ENCODE measurements at regions not wholly inside any gene's neighbourhood (a gene's known extent, or its start where the extent isn't known, plus 50 kb on each side); places are given as distances from the start of the nearest gene placed in this dataset.

DNA sequence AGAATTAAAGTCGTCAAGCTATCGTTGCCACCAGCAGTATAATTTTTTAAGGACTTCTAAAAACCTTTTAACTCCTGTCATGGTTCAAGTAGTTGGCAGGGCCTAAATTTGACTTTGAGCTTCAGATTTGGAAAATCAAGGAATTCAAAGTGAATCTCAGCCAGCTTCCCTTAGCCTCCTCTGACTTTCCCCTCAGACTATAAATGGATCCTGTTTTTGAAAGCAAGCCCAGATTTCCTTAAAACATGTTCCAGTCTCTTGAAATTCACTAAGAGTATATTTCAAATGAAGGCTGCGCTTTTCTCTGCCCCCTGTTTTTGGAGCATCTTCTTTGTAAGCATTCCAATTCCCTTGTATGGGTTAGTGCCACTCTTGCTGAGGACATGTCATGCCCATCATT lies 101.8 kb upstream of the CDH8 start:
- no peak for TF ChIP-seq POLR2AphosphoS5 (IDR thresholded peaks at IDR 0.05; ENCODE audit: low read depth, low read length)
- TF ChIP-seq, protein P1, sequence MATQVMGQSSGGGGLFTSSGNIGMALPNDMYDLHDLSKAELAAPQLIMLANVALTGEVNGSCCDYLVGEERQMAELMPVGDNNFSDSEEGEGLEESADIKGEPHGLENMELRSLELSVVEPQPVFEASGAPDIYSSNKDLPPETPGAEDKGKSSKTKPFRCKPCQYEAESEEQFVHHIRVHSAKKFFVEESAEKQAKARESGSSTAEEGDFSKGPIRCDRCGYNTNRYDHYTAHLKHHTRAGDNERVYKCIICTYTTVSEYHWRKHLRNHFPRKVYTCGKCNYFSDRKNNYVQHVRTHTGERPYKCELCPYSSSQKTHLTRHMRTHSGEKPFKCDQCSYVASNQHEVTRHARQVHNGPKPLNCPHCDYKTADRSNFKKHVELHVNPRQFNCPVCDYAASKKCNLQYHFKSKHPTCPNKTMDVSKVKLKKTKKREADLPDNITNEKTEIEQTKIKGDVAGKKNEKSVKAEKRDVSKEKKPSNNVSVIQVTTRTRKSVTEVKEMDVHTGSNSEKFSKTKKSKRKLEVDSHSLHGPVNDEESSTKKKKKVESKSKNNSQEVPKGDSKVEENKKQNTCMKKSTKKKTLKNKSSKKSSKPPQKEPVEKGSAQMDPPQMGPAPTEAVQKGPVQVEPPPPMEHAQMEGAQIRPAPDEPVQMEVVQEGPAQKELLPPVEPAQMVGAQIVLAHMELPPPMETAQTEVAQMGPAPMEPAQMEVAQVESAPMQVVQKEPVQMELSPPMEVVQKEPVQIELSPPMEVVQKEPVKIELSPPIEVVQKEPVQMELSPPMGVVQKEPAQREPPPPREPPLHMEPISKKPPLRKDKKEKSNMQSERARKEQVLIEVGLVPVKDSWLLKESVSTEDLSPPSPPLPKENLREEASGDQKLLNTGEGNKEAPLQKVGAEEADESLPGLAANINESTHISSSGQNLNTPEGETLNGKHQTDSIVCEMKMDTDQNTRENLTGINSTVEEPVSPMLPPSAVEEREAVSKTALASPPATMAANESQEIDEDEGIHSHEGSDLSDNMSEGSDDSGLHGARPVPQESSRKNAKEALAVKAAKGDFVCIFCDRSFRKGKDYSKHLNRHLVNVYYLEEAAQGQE (IDR thresholded peaks at IDR 0.05; ENCODE audit: insufficient read depth in 1 of 2, low read depth in 2 of 2, low read length in 1 of 2) = no peak
- Histone ChIP-seq H3K4me1 (ENCODE audit: control insufficient read depth, insufficient read depth, low read length) (no peaks in the 10 kb centered on the region), H3K27me3 (ENCODE audit: control insufficient read depth, insufficient read depth, low read length) (no peaks in the 10 kb centered on the region), H3K36me3 (ENCODE audit: control insufficient read depth, insufficient read depth, low read length) (no peaks in the 10 kb centered on the region), H3K9me3 (ENCODE audit: control insufficient read depth, insufficient read depth, low read depth, low read length) (no peaks in the 10 kb centered on the region), H3K4me3 (ENCODE audit: low read depth in 2 of 2, low read length in 2 of 2) (no peak overlapping the region), H3K27ac (ENCODE audit: low read length) (no peak overlapping the region)
- POLR2A ChIA-PET = no interaction called here
- no TSS peak for BruUV-seq (replicated peaks)
- DNase-seq (ENCODE audit: low read depth, low spot score) = no peak
- no peak for ATAC-seq
- in situ Hi-C loops (cut with HindIII; ENCODE audit: low pct_unique_long_range_greater_than_20kb, low sequenced_read_pairs) = no loop called here
- intact Hi-C loops (cut with micrococcal nuclease; ENCODE audit: unreplicated experiment) = no loop called here
- CTCF ChIA-PET = no interaction called here

DNA sequence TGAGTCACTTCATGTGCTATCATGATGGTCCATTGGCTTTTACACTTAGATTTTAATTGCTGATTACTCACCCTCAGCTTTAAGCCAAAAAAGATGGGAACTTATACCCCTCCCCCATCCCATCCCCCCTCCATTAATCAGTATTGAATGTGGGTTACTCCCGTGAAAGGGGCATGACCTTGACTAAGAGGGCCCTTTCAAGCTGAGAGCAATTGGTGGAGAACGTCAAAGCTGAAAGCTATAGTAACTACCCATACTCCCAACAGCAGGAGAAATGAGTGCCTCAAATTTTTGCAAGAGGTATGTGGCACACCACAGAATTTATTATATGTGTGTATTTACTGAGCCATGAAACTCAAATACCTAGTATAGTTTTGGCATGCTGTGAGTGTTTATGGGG lies 99.7 kb upstream of the CDH8 start:
- CTCF ChIA-PET = no interaction called here
- H3K9me3 ChIP-seq (ENCODE audit: control insufficient read depth, insufficient read depth, low read depth, low read length) = no peaks in the 10 kb centered on the region
- DNase-seq (ENCODE audit: low read depth, low spot score) = no peak
- H3K4me3 ChIP-seq (ENCODE audit: low read depth in 2 of 2, low read length in 2 of 2) = no peak overlapping the region
- in situ Hi-C loops (cut with HindIII; ENCODE audit: low pct_unique_long_range_greater_than_20kb, low sequenced_read_pairs) (no loop called here), intact Hi-C loops (cut with micrococcal nuclease; ENCODE audit: unreplicated experiment) (no loop called here)
- no peaks in the 10 kb centered on the region for H3K36me3 ChIP-seq (ENCODE audit: control insufficient read depth, insufficient read depth, low read length)
- no peaks in the 10 kb centered on the region for H3K27me3 ChIP-seq (ENCODE audit: control insufficient read depth, insufficient read depth, low read length)
- TF ChIP-seq SIN3A (IDR thresholded peaks at IDR 0.05; ENCODE audit: borderline replicate concordance, insufficient read depth, low read depth, low read length) (no peak), TCF7L2 (IDR thresholded peaks at IDR 0.05; ENCODE audit: low read depth, low read length) (no peak), POLR2AphosphoS5 (IDR thresholded peaks at IDR 0.05; ENCODE audit: low read depth, low read length) (no peak)
- TF ChIP-seq, protein P2, sequence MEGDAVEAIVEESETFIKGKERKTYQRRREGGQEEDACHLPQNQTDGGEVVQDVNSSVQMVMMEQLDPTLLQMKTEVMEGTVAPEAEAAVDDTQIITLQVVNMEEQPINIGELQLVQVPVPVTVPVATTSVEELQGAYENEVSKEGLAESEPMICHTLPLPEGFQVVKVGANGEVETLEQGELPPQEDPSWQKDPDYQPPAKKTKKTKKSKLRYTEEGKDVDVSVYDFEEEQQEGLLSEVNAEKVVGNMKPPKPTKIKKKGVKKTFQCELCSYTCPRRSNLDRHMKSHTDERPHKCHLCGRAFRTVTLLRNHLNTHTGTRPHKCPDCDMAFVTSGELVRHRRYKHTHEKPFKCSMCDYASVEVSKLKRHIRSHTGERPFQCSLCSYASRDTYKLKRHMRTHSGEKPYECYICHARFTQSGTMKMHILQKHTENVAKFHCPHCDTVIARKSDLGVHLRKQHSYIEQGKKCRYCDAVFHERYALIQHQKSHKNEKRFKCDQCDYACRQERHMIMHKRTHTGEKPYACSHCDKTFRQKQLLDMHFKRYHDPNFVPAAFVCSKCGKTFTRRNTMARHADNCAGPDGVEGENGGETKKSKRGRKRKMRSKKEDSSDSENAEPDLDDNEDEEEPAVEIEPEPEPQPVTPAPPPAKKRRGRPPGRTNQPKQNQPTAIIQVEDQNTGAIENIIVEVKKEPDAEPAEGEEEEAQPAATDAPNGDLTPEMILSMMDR (IDR thresholded peaks at IDR 0.05) = no peak
- TF ChIP-seq, protein P1 (IDR thresholded peaks at IDR 0.05; ENCODE audit: insufficient read depth in 1 of 2, low read depth in 2 of 2, low read length in 1 of 2) = no peak
- BruUV-seq (replicated peaks) = no TSS peak
- no peak overlapping the region for H3K27ac ChIP-seq (ENCODE audit: low read length)
- no peak for ATAC-seq
- POLR2A ChIA-PET = interaction anchor here (0.7 kb wide), 1 partner anchor 438 kb away, joined by 3 read pairs; no protein-coding TSS in a partner anchor
- H3K4me1 ChIP-seq (ENCODE audit: control insufficient read depth, insufficient read depth, low read length) = no peaks in the 10 kb centered on the region
